Muscle of leg (tissue), 3 donors: ENCODE measurements at regions not wholly inside any gene's neighbourhood (a gene's known extent, or its start where the extent isn't known, plus 50 kb on each side); places are given as distances from the start of the nearest gene placed in this dataset.
"Not testable (repeated sequence)": the region's sequence is repeated elsewhere in the genome, so short reads cannot be mapped to it uniquely, and the experiment has no call there.

Experiments
- DNase-seq: peaks from one replicate; pipeline ENCODE4 v3.0.0; 2013
- H3K27ac ChIP-seq: one replicate; pipeline ENCODE4 v1.5.1; 2013; ENCODE audit warnings: mild to moderate bottlenecking, low read length, control low read depth
- H3K27me3 ChIP-seq: one replicate; pipeline ENCODE4 v1.6.1; 2013; ENCODE audit warnings: low read length; ENCODE audit not compliant: control insufficient read depth, insufficient read depth
- H3K36me3 ChIP-seq: one replicate; pipeline ENCODE4 v1.6.1; 2013; ENCODE audit warnings: low read length; ENCODE audit not compliant: control insufficient read depth, insufficient read depth
- H3K4me1 ChIP-seq: one replicate; pipeline ENCODE4 v1.6.1; 2013; ENCODE audit warnings: low read length; ENCODE audit not compliant: control insufficient read depth, insufficient read depth
- H3K4me3 ChIP-seq: one replicate; pipeline ENCODE4 v1.5.1; 2013; ENCODE audit warnings: low read length, control low read depth
- H3K9me3 ChIP-seq: replicated peaks from 2 replicates; pipeline ENCODE4 v1.6.1; 2013; ENCODE audit warnings: low read depth, low read length; ENCODE audit not compliant: control insufficient read depth
- WGBS: methylation state at CpG from one replicate; pipeline ENCODE4 v1.1.5; 2013; ENCODE audit warnings: missing lambda C conversion rate; ENCODE audit not compliant: insufficient coverage; 5-methylcytosine and 5-hydroxymethylcytosine counted together

DNA sequence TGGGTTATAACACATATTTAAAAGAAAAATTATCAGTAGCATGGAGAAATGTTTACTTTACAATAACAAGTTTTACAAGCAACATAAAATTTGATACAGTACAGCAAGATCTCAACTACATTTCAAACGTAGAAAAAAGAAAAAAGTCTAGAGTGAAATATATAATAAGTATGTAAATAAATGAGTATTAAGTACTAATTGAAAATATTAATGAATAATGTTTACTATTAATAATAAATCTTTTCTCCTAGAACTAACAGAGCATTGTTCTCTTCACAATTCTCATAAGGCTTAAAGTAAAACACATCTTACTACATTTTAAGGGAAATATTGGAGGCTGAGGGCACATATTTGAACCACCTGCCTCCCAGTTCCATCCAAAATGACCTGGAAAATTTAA is 72.1 kb downstream of the TMEM212 start:
- no CpG with 5 or more reads among the region's 1 CpG for WGBS

DNA sequence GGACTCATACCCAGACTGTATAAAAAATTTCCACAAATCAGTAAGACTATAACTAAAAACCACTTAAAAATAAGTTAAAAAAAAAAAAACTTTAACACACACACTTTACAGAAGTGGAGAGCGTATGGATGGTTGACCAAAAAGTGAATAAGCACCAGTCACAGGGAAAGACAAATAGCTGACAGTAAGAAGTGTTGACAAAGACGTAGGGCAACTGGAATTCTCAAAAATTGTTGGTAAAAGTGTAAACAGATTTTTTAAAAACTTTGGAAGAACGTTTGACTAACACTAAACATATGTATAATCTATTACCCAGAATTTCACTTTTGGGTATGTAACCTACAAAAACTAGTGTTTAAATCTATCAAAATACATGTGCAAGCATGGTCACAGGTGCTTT is 73.7 kb downstream of the TMEM212 start:
- no peak overlapping the region for H3K4me3 ChIP-seq
- no peak for DNase-seq
- no peaks in the 10 kb centered on the region for H3K4me1 ChIP-seq
- H3K27me3 ChIP-seq, result no peaks in the 10 kb centered on the region
- H3K36me3 ChIP-seq, result no peaks in the 10 kb centered on the region
- no CpG with 5 or more reads among the region's 3 CpGs for WGBS
- H3K27ac ChIP-seq, result no peak overlapping the region
- peaks cover 3% of the 10 kb centered on the region for H3K9me3 ChIP-seq

More for the DNA sequence above, 72.1 kb downstream of the TMEM212 start:
- Histone ChIP-seq H3K9me3 (no peaks in the 10 kb centered on the region), H3K4me1 (no peaks in the 10 kb centered on the region), H3K36me3 (no peaks in the 10 kb centered on the region), H3K27me3 (no peaks in the 10 kb centered on the region), H3K27ac (no peak overlapping the region), H3K4me3 (no peak overlapping the region)
- no peak for DNase-seq

DNA sequence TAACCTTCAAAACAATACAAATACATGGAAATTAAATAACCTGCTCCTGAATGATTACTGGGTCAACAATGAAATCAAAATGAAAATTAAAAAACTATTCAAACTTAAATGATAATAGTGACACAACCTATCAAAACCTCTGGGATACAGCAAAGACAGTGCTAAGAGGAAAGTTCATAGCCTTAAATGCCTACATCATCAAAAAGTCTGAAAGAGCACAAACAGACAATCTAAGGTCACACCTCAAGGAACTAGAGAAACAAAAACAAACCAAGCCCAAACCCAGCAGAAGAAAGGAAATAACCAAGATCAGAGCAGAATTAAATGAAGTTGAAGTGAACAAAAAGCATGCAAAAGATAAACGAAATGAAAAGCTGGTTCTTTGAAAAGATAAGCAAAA is 79.5 kb downstream of the TMEM212 start:
- H3K27me3 ChIP-seq, H3K4me1 ChIP-seq, DNase-seq, H3K27ac ChIP-seq, H3K4me3 ChIP-seq, H3K36me3 ChIP-seq, H3K9me3 ChIP-seq: not testable (repeated sequence)
- WGBS, result no CpG with 5 or more reads among the region's 1 CpG

DNA sequence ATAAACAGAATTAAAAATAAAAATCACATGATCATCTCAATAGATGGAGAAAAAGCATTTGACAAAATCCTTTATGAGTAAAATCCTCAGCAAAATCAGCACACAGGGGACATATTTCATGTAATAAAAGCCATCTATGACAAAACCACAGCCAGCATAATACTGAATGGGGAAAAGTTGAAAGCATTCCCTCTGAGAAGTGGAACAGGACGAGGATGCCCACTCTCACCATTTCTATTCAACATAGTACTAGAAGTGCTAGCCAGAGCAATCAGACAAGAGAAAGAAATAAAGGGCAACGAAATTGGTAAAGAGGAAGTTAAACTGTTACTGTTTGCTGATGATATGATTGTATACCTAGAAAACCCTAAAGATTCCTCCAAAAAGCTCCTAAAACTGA is 80.5 kb downstream of the TMEM212 start:
- H3K4me1 ChIP-seq, H3K36me3 ChIP-seq, DNase-seq, H3K9me3 ChIP-seq, H3K27me3 ChIP-seq, H3K27ac ChIP-seq, H3K4me3 ChIP-seq: not testable (repeated sequence)
- no CpG with 5 or more reads among the region's 2 CpGs for WGBS

DNA sequence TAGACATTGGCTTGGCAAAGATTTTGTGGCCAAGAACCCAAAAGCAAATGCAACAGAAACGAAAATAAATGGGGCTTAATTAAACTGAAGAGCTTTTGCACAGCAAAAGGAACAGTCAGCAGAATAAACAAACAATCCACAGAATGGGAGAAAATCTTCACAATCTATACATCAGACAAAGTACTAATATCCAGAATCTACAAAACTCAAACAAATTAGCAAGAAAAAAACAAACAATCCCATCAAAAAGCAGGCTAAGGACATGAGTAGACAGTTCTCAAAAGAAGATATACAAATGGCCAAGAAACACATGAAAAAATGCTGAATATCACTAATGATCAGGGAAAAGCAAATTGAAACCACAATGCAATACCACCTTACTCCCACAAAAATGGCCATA is 81.7 kb downstream of the TMEM212 start:
- not testable (repeated sequence) for H3K9me3 ChIP-seq, H3K27ac ChIP-seq, H3K27me3 ChIP-seq, H3K36me3 ChIP-seq, H3K4me1 ChIP-seq, H3K4me3 ChIP-seq, DNase-seq
- WGBS, result no CpG with 5 or more reads among the region's 1 CpG

DNA sequence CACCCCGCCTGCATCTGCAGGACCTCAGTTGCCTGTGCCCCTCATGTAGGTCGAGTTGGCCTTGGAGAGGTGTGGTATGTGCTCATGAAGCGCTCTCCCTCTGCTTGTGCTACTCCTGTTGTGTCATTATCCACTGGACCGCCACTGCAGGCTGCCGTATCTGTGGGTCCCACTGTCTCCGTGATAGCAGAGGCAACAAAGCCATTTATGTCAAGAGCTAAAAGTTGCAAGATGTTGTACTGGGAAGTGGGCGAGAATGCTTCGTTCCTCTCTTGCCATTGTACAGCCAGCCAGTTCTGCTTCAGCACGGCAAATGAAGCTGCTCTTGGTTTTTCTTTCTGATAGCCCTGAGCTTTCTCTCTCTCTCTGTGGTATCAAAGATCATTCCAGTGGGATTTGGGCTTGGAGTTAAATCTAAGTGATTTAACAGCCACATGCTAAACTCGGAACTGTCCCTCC is 89.0 kb downstream of the TMEM212 start:
- peak; percentile 19 for DNase-seq
- no peaks in the 10 kb centered on the region for H3K27me3 ChIP-seq
- H3K36me3 ChIP-seq, result no peaks in the 10 kb centered on the region
- no peaks in the 10 kb centered on the region for H3K9me3 ChIP-seq
- WGBS, result 58% methylated on average over 7 of the region's 10 CpGs
- no peak overlapping the region for H3K4me3 ChIP-seq
- no peak overlapping the region for H3K27ac ChIP-seq
- H3K4me1 ChIP-seq, result no peaks in the 10 kb centered on the region

DNA sequence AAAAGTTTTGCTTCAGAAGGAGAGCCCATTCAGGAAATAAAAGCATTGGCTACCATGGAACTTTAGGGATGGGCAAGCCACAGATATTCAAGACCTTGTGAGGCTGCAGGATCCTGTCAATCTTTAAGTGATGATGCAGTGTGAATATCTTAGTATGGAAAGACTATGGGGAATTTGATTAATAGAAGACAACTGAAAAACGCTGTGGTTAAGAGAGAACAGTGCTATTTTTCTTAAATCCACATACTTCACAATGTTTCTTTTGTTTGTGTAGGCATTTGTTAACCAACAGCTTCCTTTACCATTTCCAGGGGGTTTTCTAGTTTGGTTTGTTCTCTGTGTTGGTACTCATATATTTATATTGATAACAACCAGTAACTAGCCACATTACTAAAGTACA is 90.3 kb downstream of the TMEM212 start:
- Histone ChIP-seq H3K27me3 (no peaks in the 10 kb centered on the region), H3K27ac (no peak overlapping the region), H3K4me3 (no peak overlapping the region), H3K9me3 (no peaks in the 10 kb centered on the region), H3K36me3 (no peaks in the 10 kb centered on the region), H3K4me1 (no peaks in the 10 kb centered on the region)
- DNase-seq, result no peak
- no CpG with 5 or more reads among the region's 1 CpG for WGBS

DNA sequence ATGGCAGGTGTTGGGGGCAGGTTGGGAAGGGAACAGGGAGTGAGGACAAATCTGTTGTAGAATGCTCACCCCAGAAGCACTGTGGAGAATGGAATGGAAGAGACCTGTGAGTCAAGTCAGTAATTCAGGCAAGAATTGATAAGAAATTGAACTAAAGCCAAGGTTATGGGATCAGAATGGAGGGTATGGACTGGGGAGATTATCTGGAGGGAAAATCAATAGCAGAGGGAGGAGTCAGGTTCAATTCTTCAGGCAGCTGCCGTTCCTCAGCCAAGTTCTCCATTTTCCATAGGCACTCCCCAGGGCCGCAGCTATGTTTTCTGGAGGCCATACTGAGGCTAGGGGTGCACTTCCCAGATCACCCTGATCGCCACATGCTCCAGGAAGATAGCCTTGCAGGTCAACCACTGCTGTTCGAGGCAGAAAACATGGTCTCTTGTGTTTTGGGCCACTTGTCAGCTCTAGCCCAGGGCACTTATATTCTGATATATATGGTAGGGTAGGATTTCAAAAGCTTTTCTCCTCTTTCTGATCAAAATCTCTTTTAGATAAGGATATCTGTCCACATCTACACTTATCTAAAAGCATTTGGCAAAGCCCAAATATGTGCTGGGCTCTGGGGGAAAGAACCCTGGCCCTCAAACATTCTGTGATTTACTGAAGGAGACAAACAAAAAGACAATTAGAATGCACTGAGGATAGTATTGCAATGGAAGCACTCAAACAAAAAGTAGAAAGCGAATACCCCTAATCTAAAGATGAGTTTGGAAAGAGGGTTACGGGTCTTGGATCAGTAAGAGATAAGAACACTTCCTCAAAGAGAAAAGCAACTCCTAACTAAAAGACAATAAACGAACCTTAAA is 92.3 kb downstream of the TMEM212 start:
- Histone ChIP-seq H3K4me3 (no peak overlapping the region), H3K4me1 (no peaks in the 10 kb centered on the region), H3K36me3 (no peaks in the 10 kb centered on the region), H3K27me3 (no peaks in the 10 kb centered on the region), H3K27ac (no peak overlapping the region), H3K9me3 (no peaks in the 10 kb centered on the region)
- WGBS, result 100% methylated on average over 2 of the region's 7 CpGs
- no peak for DNase-seq

DNA sequence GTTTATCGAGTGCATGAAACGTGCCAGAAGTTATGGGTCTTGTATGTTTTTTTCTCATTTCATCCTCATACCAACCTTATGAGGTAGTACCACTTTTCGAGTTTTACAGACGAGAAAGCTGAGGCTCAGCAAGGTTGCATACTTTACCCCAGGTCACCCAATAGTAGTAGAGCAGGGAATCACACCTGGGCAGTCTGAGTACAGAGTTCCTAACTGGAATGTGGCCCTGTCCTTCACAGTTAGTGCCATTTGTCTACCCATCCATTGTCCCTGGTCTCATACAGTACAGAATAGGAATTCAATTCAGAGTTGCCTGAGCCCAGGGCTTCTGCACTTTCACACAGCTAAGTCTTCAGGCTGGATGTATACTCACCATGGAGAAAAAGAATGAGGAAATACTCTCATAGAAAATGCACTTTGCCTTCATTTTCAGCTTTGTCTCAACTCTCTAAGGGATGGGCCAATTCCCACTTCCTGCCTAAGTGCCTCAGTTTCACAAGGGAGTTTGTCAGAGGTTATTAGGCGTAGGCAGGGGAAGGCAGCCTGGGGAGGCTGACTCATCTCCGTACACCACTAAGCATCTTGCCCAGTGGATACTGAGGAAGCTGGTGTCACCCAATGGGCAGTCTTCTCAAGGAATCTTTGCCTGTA is 93.2 kb downstream of the TMEM212 start:
- H3K9me3 ChIP-seq, result no peaks in the 10 kb centered on the region
- H3K27ac ChIP-seq, result no peak overlapping the region
- DNase-seq, result no peak
- no CpG with 5 or more reads among the region's 6 CpGs for WGBS
- no peaks in the 10 kb centered on the region for H3K36me3 ChIP-seq
- H3K27me3 ChIP-seq, result no peaks in the 10 kb centered on the region
- no peak overlapping the region for H3K4me3 ChIP-seq
- no peaks in the 10 kb centered on the region for H3K4me1 ChIP-seq

DNA sequence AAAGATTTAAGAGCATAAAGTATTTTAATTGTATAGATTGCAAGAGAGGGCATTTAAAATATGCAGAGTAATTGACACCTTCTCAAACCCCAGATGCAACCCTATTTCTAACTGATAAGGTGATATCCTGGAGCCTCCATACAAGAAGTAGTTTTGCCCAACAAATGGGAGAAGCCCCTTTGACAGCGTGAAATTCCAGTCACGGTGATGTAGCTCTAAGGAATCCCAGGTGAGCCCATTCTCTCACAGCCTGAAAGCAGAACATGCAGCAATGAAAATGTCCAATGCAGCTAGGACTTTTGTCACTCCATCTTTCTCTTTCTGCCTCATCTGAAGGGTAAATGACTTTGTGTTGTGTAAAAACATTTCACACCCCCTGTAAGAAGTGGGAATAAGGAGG is 96.4 kb downstream of the TMEM212 start:
- H3K27ac ChIP-seq, result no peak overlapping the region
- WGBS, result 50% methylated on average over 2 of the region's 2 CpGs
- no peaks in the 10 kb centered on the region for H3K9me3 ChIP-seq
- no peak for DNase-seq
- no peaks in the 10 kb centered on the region for H3K4me1 ChIP-seq
- H3K4me3 ChIP-seq, result no peak overlapping the region
- H3K27me3 ChIP-seq, result no peaks in the 10 kb centered on the region
- H3K36me3 ChIP-seq, result no peaks in the 10 kb centered on the region
